ENCODE measurements at regions not wholly inside any gene's neighbourhood (a gene's known extent, or its start where the extent isn't known, plus 50 kb on each side); places are given as distances from the start of the nearest gene placed in this dataset.

- Histone ChIP-seq H3K4me1 (peaks cover 28% of the 10 kb centered on the region), H3K36me3 (no peaks in the 10 kb centered on the region), H3K27me3 (peaks cover 4% of the 10 kb centered on the region; the same call in 1 of the 2 replicates), H3K27ac (peak overlapping the region; percentile 62; the same call in 1 of the 2 replicates), H3K4me3 (no peak overlapping the region), H3K9me3 (replicated peaks) (0 out of 2 replicates have a peak, but pooled peaks cover 4% of the 10 kb centered on the region)
- peak in 1 of 2 experiments; percentile 34 for DNase-seq
Observed at GRCh38 chr9:134214386-134214765, 50.0 kb upstream of the RNU6ATAC start.

DNA sequence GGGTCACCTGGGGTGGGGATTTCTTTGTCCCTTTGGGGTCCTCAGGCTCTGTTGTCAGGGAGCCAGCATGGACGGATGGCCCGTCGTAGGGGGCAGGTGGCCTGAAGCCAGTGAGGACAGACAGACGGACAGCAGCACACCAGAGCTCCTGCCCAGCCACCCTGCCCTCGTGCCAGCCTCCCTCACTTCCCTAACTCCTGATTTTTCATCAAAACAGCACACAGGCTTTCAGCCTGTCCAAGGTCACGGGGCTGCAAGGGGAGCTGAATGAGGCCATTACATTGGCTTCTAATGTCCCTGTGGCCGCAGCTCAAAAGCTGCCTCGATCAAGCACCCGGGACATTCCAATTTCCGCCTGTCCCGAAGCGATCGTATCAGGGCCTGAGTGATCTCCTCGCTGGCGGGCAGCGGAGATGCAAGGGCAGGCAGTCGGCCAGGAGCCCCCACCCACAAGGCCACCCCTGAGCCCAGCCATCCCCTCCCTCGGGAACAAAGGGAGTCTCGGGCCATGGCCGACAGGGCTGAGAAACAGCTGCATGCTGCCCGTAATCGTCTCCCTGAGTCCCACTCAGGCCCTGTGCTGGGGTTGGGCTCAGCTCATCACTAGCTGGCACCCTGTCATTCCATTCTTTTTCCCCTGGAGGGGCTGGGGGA, 50.5 kb upstream of the RNU6ATAC start:
- H3K27me3 ChIP-seq = peaks cover 9% of the 10 kb centered on the region
- H3K4me3 ChIP-seq = peak overlapping the region; percentile 33
- H3K36me3 ChIP-seq = no peaks in the 10 kb centered on the region
- DNase-seq = peak; percentile 82 to 85
- H3K27ac ChIP-seq = peak overlapping the region; percentile 62
- H3K4me1 ChIP-seq = peaks cover 28% of the 10 kb centered on the region
- H3K9me3 ChIP-seq (replicated peaks) = 0 out of 2 replicates have a peak, but pooled peaks cover 4% of the 10 kb centered on the region

DNA sequence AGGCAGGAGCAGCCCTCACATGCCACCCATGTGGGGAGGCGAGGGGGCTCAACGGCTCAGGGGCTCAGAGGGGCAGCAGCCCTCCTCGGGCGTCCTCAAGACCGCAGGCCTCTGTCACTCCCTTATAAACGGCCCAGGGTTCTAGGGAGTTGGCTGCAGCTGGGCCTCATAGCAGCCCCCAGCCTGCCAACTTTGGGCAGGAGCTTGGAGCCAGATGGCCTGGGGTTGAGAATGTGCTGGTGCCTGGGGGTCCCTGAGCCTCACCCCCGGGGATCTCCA, 51.0 kb upstream of the RNU6ATAC start:
- peaks cover 14% of the 10 kb centered on the region for H3K27me3 ChIP-seq
- peaks cover 28% of the 10 kb centered on the region for H3K4me1 ChIP-seq
- H3K36me3 ChIP-seq = no peaks in the 10 kb centered on the region
- peak overlapping the region; percentile 62 for H3K27ac ChIP-seq
- 0 out of 2 replicates have a peak, but pooled peaks cover 4% of the 10 kb centered on the region for H3K9me3 ChIP-seq (replicated peaks)
- peak overlapping the region; percentile 33 for H3K4me3 ChIP-seq
- no peak for DNase-seq

DNA sequence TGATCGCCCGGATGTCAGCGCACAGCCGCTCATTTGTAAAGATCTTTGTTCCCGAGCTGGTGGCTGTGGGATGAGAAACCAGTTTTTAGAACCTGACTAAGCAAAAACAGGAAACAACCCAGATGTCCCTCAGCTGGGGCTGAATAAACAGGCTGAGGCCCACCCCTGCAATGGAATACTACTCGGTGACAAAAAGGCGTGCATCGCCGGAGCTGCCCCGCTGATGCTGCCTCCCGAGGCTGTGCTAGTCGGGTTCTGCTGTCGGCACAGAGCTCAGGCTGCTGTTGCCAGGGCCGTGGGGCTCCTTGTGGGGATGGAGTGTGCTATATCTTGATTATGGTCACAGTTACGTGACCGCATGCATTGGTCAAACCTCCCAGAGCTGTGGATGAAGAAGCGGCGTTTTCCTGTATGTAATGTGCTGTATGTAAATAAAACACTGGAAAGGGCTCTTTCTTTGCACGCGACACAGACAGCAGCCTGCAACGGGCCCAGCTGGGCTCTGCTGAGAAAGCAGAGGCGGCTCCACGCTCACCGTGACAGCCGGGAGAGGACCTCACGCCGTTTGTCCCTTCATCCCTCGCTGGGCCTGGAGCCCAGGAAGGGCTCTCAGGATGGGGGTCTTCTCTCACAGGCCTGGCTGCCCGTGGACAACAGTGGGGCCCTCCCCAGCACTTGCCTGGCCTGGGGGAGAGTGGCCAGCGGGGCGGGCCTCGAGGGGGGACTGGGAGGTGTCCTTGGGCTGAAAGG, 51.5 kb upstream of the RNU6ATAC start:
- peak overlapping the region; percentile 33 for H3K4me3 ChIP-seq
- H3K27ac ChIP-seq = peak overlapping the region; percentile 62
- no peaks in the 10 kb centered on the region for H3K36me3 ChIP-seq
- peak in 1 of 2 experiments; percentile 48 for DNase-seq
- H3K27me3 ChIP-seq = peaks cover 18% of the 10 kb centered on the region
- H3K9me3 ChIP-seq (replicated peaks) = 0 out of 2 replicates have a peak, but pooled peaks cover 4% of the 10 kb centered on the region
- peaks cover 28% of the 10 kb centered on the region for H3K4me1 ChIP-seq

DNA sequence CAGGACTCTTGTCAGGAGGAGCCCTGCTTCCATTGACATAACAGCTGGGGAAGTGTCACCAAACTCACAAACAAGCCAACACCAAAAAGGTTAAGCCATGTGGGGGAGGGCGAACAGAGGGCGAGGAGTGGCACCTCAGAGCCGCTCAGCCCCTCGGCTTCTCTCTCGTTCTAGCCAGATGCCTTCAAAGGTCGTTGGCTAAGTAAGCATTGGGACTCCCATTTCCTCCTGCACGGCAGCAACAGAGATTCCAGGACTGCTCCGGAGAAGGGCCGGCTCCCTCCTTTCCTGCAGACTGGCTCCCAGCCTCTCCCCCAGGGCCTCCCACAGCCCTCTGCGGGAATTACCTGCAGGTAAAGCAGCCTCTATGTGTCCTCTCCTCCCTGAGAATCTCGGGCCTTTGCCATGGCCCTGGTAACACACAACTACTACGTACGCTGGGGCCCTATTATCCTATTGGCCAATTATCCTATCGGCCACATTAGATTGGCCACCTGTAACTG, 52.1 kb upstream of the RNU6ATAC start:
- H3K4me1 ChIP-seq = peaks cover 28% of the 10 kb centered on the region

GRCh38 chr9:134216961-134217360, 52.6 kb upstream of the RNU6ATAC start:
- Histone ChIP-seq H3K9me3 (replicated peaks) (0 out of 2 replicates have a peak, but pooled peaks cover 4% of the 10 kb centered on the region), H3K4me3 (no peak overlapping the region), H3K27ac (no peak overlapping the region), H3K27me3 (peaks cover 22% of the 10 kb centered on the region), H3K36me3 (no peaks in the 10 kb centered on the region), H3K4me1 (peaks cover 28% of the 10 kb centered on the region)
- DNase-seq = no peak

More for the DNA sequence above, 52.1 kb upstream of the RNU6ATAC start:
- no peak for DNase-seq
- Histone ChIP-seq H3K27ac (no peak overlapping the region), H3K36me3 (no peaks in the 10 kb centered on the region), H3K4me3 (no peak overlapping the region), H3K27me3 (peaks cover 18% of the 10 kb centered on the region), H3K9me3 (replicated peaks) (0 out of 2 replicates have a peak, but pooled peaks cover 4% of the 10 kb centered on the region)

DNA sequence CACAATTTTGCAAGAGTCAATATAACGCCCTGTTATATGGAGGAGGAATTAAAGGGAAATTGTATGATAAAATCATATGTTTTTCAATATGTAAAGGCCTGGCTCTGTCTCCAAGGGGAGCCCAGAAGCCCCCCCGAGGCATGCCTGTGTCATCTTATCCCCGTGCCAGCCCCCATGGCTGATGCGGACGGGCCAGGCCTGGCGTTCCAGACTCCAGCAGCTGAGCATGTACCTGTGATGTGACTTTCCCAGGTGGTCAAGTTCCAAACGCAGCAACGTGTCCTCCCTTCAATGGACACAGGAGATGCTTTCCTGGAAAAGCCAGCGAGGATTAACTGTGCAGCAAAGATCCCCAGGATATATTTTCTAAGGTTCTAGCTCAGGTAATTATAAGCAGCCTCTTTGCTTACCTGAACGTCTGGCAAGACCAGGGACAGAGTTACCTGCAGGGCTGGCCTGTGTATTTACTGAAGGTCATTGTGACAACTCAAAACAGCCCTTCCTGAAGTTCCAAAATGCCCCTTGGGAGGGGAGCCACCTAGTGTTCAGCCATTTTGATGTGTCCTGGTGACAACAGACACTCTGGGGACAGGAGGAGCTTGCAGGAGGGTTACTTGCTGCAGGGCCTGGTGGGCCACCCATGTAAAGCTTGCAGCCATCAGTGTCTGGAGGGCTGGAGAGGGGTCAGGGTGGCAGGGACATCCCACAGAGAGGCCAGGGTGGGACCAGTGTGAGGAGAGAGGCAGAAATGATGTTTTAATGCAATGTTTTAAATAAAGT, 53.3 kb upstream of the RNU6ATAC start:
- peaks cover 28% of the 10 kb centered on the region for H3K4me1 ChIP-seq
- H3K4me3 ChIP-seq = no peak overlapping the region
- peaks cover 26% of the 10 kb centered on the region for H3K27me3 ChIP-seq
- 0 out of 2 replicates have a peak, but pooled peaks cover 2% of the 10 kb centered on the region for H3K9me3 ChIP-seq (replicated peaks)
- DNase-seq = no peak
- no peaks in the 10 kb centered on the region for H3K36me3 ChIP-seq
- H3K27ac ChIP-seq = no peak overlapping the region

DNA sequence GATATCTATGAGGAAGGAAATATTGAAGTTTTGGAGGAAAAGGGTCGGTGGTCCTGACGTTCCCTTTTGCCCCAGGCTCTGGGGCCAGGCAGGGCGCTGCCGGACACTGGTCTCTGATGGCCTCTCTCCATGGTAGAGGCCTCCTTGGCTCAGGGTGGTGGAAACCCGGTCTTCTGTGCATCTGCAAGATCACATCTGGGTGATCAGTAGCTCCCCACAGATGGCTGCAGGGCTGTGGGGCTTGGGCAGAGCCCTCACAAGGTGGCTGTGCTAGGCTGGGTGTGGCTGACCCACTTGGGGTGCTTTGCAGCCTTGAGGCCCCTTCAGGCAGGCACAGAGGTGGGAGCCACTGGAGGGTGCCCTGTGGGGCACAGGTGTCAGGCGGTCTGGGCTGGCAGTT, 53.9 kb upstream of the RNU6ATAC start:
- Histone ChIP-seq H3K4me1 (peaks cover 28% of the 10 kb centered on the region), H3K9me3 (replicated peaks) (no peaks in the 10 kb centered on the region), H3K27ac (no peak overlapping the region), H3K36me3 (no peaks in the 10 kb centered on the region), H3K27me3 (peaks cover 31% of the 10 kb centered on the region), H3K4me3 (no peak overlapping the region)
- DNase-seq = no peak

DNA sequence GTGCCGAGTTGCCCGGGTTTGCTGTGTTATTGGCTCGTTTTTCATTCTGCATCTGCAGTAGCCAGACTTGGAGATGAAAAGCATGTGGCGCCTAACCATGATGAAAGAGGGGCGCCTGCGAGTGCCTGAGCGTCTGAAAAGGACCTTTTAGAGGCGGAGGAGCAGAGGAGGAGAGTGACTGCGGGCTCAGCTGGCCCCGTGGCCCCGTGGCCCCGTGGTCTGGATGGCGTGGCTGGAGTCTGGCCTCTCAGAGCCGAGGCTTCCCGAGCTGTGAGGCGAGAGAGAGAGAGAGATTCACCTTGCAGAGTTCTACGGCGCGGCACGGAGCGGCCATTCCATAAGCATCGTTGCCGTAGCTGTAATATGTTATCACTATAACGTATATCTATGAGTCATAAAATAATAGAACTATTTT, 55.3 kb upstream of the RNU6ATAC start:
- H3K27ac ChIP-seq = no peak overlapping the region
- H3K4me3 ChIP-seq = no peak overlapping the region
- no peaks in the 10 kb centered on the region for H3K9me3 ChIP-seq (replicated peaks)
- peaks cover 18% of the 10 kb centered on the region for H3K4me1 ChIP-seq
- peaks cover 45% of the 10 kb centered on the region for H3K27me3 ChIP-seq
- no peak for DNase-seq
- H3K36me3 ChIP-seq = no peaks in the 10 kb centered on the region

GRCh38 chr9:134220311-134220710, 55.9 kb upstream of the RNU6ATAC start:
- no peaks in the 10 kb centered on the region for H3K36me3 ChIP-seq
- H3K9me3 ChIP-seq (replicated peaks) = no peaks in the 10 kb centered on the region
- DNase-seq = no peak
- peaks cover 11% of the 10 kb centered on the region; the same call in 1 of the 2 replicates for H3K4me1 ChIP-seq
- no peak overlapping the region for H3K4me3 ChIP-seq
- peaks cover 52% of the 10 kb centered on the region for H3K27me3 ChIP-seq
- no peak overlapping the region for H3K27ac ChIP-seq

GRCh38 chr9:134221273-134222017, 57.1 kb upstream of the RNU6ATAC start:
- Histone ChIP-seq H3K4me3 (no peak overlapping the region), H3K36me3 (no peaks in the 10 kb centered on the region), H3K9me3 (replicated peaks) (no peaks in the 10 kb centered on the region), H3K4me1 (no peaks in the 10 kb centered on the region; the same call in 1 of the 2 replicates), H3K27ac (no peak overlapping the region), H3K27me3 (peaks cover 63% of the 10 kb centered on the region)
- no peak for DNase-seq

GRCh38 chr9:134222018-134222573, 57.7 kb upstream of the RNU6ATAC start:
- no peak for DNase-seq
- Histone ChIP-seq H3K36me3 (no peaks in the 10 kb centered on the region), H3K4me1 (no peaks in the 10 kb centered on the region), H3K9me3 (replicated peaks) (no peaks in the 10 kb centered on the region), H3K27me3 (peaks cover 70% of the 10 kb centered on the region), H3K4me3 (no peak overlapping the region), H3K27ac (no peak overlapping the region)

DNA sequence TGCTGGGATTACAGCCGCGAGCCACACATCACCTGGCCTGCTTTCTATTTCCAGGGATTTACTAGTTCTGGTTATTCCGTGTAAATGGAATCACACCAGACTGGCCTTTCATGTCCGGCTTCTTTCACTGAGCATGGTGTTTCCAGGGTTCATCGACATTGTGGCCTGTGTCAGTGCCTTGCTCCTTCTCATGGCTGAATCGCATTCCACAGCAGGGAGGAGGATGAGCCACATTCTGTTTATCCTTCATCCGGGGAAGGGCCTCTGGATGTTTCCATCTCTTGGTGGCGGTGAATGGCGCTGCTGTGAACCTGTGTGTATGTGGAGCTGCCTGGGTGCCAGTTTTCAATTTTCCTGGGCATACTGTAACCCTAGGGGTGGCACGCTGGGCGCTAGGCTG, 58.7 kb upstream of the RNU6ATAC start:
- peaks cover 79% of the 10 kb centered on the region for H3K27me3 ChIP-seq

GRCh38 chr9:134223591-134224122, 59.3 kb upstream of the RNU6ATAC start:
- Histone ChIP-seq H3K27me3 (peaks cover 84% of the 10 kb centered on the region), H3K36me3 (no peaks in the 10 kb centered on the region), H3K27ac (no peak overlapping the region), H3K4me3 (no peak overlapping the region), H3K4me1 (no peaks in the 10 kb centered on the region), H3K9me3 (replicated peaks) (no peaks in the 10 kb centered on the region)
- no peak for DNase-seq

More for the DNA sequence above, 58.7 kb upstream of the RNU6ATAC start:
- no peak for DNase-seq
- H3K27ac ChIP-seq = no peak overlapping the region
- no peaks in the 10 kb centered on the region for H3K4me1 ChIP-seq
- no peak overlapping the region for H3K4me3 ChIP-seq
- no peaks in the 10 kb centered on the region for H3K9me3 ChIP-seq (replicated peaks)
- H3K36me3 ChIP-seq = no peaks in the 10 kb centered on the region

All from SJCRH30 (cell line).